ENCODE measurements at regions not wholly inside any gene's neighbourhood (a gene's known extent, or its start where the extent isn't known, plus 50 kb on each side); places are given as distances from the start of the nearest gene placed in this dataset.
"Not testable (repeated sequence)": the region's sequence is repeated elsewhere in the genome, so short reads cannot be mapped to it uniquely, and the experiment has no call there.

DNA sequence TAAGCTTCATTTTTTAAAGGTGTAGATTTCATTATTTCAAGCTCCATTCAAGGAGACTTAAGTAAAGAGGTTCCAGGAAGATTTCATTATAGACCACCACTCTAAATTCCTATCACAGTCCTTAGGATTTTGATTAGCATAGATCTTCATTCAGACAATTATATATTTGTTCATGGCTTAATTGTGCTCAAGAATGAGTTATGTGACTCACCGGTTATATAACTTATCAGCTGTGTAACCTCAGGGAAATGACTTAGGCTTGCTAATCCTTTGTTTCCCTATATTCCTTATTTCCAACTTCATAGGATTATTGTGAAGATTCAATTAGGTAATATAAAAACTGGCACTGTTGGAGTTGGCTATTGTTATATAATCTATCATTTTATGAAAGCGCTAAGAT lies 632.8 kb upstream of the SPRY2 start:
- peak; percentile 13 for DNase-seq

DNA sequence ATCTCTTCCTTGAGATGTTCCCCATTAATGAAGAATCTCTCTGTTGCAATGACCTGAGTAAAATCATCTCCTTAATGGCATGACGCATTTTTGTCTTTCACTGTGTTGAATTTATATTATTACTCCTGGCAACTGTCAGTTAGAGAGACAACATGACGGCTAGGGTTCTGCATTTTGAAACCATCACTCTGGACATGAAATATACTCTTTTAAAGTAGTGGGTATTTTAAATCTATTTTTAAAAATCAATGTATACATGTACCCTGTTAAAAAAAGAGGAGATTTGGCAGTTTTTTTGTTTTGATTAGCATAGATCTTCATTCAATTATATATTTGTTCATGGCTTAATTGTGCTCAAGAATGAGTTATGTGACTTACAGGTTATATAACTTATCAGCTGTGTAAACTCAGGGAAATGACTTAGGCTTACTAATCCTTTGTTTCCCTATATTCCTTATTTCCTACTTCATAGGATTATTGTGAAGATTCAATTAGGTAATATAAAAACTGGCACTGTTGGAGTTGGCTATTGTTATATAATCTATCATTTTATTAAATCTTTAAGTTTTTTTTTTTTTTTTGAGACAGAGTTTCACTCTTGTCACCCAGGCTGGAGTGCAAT lies 632.0 kb upstream of the SPRY2 start:
- no peak for DNase-seq

DNA sequence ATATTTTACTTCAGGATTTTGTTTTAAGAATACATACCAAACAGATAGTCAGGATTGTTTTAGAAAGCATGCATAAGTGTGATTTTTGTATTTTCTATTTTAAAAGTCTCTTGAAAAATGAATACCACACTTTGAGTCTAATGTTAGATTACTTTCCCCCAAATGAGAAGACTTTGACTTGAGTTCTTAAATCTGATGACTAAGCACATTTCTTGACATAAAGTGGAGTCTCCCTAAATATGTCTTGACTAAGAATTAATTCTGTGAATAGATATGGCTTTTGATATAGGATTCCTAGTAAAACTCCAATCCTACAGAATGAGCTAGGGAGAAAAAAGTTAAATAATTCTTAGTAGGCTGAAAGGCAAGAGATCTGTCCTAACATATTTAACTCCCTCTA lies 624.2 kb upstream of the SPRY2 start:
- DNase-seq, result no peak

DNA sequence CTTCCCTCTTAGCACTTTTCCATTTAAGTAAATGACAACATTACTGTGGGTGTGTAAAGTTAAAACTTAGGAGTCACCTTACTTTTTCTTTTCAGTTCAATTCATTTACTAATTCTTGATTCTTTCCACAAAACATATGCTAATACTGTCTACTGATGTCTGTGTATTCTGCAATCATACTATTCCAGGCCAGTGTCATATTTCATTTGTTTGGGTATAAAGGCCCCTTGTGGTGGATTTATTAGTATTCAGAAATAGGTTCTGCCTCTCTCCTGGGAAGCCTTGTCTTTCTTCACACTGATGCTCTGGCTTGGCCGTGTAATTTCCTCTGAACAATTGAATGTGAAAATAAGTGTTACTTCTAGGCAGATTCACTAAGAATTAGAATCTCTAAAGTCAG lies 621.9 kb upstream of the SPRY2 start:
- DNase-seq, result peak; percentile 49

DNA sequence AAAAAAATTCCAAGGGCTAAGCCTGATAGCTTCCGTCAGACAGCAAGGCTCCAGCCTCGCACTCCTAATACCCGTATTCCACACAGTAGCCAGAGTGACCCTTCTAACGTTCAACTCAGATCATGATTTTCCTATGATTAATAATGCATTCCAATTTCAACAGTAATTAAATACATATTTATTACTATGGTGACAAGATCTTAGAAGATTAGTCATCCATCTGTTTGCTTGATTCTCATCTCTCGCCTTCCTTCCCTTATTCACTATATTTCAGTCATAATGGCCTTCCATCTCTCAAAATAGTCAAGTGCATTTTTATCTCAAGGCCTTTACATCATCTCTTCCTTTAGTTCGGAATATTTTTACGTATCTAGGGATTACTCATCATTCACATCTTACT lies 621.2 kb upstream of the SPRY2 start:
- peak; percentile 71 for DNase-seq

DNA sequence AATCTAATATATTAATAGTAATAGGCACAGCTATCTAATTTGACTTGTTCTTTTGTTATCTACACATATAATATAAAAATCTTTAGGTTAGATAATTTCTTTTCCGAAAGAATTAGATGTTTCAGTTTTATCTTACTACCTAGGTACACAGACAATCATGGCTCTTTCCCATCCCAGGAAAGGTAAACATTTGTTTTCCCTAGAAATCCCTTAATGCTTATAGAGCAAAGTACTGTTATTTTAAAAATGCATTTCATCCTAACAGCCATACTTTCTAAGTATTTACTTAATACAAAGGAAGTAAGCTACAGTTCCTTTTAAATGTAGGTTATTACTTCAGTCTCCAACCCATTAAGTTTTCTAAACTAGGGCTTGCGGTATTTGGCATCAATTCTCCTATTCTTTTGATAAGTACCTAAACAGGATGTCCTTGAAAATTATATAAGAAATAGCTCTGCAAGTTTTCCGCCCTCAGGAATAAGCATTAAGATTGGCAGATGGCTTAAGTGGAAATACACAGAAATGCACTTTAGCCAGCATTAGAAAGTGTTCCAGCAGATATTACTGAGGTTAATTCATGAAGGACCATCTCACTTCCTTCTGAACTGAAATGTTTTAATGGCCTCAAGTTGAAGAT lies 616.2 kb upstream of the SPRY2 start:
- DNase-seq, result no peak

DNA sequence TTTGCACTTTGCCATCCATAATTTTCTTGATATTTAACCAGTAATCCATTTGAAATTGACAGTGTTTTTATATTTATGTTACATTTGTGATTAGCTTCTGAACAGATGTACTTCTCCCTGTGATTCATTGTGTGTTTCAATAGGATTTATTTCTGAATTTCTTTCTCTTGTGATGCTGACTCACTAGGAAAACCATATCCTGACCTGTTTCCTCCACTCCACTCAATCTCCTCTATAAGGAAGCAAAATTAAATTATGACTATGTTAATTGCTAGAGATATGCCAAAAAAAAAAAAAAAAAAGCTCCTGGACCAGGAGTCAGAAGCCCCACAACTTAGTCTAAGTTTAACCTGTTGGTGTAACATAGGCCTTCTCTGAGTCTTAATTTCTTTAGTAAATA lies 614.6 kb upstream of the SPRY2 start:
- peak; percentile 85 for DNase-seq

DNA sequence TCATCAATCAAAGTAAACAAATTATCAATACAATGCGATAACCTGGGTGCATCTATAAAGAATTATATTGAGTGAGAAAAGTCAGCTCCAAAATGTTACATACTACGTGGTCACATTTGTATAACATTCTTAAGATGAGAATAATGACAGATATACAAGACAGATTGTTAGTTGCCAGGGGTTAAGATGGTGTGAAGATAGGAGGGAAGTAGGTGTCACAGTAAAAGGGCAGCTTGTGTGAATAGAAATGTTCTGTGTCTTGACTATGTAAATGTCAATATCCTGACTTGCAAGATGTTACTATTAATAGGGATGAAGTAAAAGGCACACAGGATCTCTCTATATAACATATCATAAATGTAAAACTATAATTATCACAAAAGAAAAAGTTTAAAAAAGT lies 611.2 kb upstream of the SPRY2 start:
- DNase-seq, result no peak

DNA sequence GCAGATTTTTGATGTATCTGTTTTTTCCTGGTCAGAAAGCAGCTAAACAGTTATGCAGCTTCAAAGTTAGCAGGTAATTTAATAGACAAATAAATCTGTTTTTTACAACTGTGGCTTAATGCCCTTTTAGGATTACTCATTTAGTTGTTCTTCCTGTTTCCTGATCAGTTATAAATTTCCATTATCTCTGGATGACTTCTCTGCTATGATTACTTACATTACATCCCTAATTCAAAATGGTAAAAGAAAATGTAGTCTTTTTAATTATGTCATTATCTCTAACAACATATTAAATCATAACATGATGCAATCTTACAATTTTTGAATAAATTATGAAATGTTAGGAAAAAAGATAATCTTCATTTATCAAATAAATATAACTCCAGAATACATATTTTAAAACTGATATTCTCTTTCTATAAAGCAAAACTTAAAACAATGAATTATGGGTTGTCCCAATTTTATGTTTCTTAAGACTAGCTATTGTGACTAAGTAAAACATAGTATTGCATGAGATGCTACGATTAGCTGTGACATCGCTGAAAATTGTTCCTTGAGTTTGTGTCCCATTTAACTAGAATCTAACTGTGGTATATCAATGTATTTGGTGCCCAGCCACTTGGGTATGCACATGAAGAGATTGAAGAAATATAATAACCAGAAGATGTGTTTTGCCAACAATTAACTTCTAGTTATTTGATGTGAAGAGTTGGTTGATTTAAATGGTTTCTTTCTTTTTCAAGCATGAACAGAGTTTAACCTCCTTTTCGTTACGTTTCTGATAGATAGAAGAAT lies 605.3 kb upstream of the SPRY2 start:
- peak; percentile 19 for DNase-seq

DNA sequence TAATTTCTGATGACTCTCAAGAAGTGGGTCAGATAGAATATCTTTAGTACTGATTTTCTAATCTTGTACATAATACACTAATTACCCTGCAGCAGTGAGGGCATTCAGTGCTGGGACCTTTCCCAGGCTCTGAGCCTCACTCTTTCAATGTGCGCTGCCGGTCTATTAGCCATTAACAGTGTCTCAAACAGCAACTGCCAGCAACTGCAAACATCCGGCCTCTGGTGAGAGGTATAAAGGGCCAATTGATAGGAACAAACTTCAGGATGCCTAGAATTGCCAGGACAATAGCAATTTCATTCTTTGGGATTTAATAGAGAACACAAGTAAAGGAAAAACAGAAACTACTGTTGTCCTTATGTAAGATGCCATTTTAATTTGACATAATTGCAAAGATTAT lies 604.4 kb upstream of the SPRY2 start:
- DNase-seq, result peak; percentile 16

DNA sequence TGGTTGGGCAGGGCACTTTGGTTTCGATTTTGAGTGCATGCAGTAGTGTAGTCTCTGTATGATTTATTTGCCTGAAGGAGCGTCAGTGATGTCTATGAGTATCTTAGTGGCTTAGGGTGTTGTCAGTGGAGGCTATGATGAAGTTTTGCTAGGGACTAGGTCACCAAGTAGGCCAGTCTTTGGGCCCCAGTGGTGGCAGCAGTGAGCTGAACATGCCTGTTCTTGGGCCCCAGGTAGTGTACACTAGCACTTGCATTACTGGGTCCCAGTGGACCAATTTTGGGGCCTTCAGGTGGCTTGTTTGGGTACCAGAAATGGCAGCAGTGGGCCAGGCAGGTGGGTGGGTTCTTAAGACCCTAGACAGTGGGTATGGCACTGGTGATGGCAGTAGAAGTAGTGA lies 598.7 kb upstream of the SPRY2 start:
- no peak for DNase-seq

DNA sequence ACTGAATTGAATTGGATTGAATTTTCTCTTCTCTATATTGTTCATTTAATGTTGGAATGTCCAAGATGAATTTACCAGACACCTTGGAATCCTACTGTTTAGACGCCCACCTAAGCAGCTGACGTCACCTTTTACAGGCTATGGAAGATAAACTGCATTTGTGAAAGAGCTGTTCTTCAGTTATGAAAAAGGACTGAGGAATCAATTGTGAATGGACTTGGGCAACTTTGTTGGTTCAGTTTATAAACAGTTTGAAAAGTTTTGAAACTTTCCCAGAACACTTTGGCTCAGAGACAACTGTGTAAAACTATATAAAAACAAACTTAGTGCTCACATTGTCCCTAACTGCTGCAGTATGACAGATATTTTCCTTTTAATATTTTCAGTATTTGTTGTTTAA lies 590.8 kb upstream of the SPRY2 start:
- no peak for DNase-seq

DNA sequence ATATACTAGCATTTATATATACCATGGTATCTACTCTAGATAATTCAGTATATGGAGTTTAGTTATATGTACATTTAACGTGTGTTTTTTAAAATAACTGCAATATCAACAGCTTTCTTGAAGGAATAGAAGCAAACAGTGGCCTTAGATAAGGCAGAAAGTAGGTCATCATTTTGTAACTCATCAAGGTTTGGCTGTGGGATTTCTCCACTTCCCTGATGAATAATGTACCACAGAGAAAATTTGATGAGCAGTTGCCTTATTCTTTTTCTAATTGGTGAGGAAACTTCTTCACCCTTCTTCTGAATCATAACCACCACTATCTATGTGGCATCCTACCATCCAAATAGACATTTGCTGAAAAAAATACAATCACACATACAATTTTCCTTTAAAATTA lies 590.2 kb upstream of the SPRY2 start:
- no peak for DNase-seq

DNA sequence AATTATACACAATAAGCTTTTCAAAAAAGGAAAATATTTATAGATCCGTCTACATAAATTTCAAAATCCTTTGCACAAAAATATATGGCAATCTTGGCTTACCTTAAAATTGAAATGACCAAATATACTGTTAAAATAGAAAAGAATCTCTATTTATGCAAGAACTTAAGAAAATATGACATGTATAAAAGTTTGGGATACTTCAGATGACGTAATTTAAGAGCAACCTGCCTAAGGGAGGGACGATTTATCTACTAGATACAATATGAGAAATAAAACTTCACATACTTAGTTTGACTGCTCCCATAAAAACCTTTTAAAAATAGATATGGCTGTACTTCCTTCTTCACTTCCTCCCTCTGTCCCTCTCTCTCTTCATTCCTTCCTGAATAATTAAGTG lies 587.3 kb upstream of the SPRY2 start:
- DNase-seq, result no peak

DNA sequence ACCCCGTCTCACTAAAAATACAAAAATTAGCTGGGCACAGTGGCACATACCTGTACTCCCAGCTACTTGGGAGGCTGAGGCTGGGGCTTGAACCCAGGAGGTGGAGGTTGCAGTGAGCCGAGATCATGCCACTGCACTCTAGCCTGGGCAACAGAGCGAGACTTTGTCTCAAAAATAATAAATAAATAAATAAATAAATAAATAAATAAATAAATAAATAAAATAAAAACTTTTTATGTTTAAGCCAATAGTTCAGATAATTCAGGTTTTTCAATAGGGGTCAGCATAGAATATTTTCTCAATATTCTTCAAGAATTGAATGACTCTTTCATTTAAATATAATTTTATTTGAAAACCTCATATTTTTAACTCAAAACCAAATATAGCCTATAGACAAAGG lies 585.1 kb upstream of the SPRY2 start:
- not testable (repeated sequence) for DNase-seq

DNA sequence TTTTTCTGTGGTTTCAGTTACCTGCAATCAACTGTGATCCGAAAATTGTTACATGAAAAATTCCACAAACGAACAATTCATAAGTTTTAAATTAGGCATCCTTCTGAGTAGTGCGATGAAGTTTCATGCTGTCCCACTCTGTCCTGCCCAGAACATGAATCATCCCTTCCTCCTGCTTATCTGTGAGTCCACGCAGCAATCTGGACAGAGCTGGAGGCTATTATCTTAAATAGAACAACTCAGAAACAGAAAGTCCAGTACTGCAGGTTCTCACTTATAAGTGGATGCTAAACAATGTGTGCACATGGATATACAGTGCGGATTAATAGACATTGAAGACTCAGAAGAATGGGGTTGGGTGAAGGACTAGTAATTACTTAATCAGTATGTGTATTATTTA lies 583.7 kb upstream of the SPRY2 start:
- peak; percentile 6 for DNase-seq

DNA sequence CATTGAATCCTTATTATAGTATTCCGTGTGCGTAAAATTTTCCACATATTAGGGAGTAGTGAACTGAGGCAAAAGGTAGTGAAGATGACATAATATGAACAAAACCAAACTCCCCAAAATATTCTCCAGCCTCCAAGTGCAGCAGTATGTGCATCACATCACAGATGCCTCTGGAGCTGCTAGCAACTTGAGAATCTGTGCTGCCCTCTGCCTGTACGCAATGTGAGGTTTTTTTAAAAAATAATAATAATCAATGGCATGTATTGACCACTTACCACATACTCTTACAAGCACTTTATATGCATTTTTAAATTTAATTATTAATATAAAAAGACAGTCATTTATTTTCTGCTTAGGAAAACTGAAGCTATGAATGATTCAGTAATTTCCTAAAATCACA lies 583.0 kb upstream of the SPRY2 start:
- DNase-seq, result peak; percentile 22

DNA sequence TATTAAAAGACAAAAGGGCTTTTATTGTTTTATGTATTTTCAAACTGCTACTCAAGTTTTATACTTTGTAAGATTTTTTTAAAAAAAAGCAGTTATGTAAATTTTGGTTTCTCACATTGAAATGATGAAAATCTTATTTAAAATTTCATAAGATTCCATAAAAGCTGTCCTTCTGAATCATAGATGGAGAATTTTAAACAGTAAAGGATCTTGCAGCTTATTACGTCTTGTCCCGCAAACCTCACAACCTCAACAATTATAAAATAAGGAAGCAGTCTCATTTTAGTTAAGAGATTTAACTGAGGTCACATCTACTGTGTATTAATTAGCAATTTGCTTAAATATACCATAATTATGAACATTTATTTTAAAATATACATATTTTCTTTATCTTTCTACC lies 581.0 kb upstream of the SPRY2 start:
- DNase-seq, result peak; percentile 51

DNA sequence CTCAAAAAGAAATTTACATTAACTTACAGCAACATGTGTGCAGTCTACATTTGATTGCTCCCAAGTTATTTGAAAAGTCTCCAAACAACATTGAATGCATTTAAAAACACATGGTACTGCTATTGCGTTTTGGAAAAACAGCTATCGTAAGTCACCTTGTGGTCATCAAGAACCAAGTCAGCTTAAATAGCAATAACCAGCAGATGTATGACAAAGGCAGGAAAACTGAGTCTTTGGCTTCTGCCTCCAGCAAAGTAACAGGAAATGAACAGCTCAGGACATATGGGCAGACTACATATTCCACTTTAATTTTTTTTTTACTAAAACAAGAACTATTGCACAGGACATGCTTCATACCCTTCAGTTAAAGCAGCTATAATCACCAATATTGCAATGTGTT lies 580.6 kb upstream of the SPRY2 start:
- DNase-seq, result peak; percentile 77

DNA sequence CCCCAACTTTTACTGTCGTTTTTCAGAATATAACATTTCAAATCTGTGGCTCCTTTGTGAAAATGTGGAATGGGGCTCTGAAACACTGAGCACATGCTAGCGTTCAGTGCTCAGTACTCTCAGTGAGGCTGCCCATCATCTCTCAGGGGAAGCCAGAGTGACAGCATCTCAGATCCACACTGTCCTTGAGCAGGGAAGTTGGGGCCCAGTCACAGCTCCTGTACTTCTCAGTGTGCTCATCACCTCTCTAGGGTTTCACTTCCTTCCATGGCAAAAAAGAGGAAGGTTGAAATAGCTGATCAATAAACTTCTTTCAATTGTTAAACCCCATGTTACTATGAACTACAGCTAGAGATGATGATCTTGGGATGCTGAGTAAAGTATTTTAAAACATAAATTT lies 565.9 kb upstream of the SPRY2 start:
- no peak for DNase-seq

DNA sequence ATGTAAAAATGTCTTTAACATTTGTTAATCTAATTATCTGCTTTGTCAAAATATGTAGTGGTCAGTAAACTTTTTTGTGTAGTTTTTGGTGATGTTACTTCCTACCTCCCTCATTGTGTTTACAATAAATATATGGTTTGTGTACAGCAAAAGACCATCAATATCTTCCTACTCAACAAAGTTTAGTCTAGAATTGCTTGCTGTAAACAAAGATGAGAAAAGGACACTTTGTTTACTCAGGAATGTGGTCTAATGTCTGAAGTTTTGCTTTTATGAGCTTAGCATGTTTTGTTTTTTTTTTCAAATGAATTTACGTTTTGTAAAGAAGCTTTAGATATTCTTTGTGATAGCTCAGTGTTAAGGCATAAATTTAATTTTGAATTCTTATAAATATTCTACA lies 563.5 kb upstream of the SPRY2 start:
- no peak for DNase-seq

DNA sequence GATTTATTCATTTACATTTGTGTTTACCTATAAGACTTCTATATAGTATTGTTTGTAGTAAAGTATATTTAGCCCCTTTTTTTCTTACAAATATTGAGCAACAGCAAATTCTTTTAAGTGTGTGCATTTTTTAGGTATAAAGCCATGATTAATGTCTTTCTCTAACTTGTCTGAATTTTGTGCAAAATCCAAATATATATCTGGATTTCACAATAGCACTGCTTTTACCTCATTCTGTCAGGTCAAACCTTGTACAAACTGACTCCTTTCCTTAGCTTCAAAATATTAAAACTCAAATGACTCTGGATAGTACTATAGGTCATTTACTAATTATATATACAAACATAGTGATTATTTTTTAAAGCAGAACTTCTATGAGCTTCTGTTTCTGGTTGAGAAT lies 563.0 kb upstream of the SPRY2 start:
- DNase-seq, result peak; percentile 18

DNA sequence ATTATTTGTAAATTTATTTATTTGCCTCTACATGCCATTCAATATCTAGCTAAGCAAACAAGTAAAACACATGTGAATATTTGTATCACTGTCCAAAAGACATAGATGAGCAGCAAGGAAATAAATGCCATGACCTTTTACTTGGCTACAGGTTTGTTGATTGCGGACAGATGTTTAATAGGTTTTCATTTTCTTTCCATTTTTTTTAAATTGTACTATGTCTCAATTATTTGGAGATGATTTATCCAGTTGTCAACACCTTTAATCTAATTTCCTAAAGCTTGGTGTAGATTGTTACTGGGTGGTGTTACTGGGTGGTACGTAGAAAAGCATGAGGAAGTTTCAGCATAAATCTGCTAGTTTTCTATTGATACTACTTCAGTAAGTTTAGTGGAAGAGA lies 560.6 kb upstream of the SPRY2 start:
- DNase-seq, result no peak

DNA sequence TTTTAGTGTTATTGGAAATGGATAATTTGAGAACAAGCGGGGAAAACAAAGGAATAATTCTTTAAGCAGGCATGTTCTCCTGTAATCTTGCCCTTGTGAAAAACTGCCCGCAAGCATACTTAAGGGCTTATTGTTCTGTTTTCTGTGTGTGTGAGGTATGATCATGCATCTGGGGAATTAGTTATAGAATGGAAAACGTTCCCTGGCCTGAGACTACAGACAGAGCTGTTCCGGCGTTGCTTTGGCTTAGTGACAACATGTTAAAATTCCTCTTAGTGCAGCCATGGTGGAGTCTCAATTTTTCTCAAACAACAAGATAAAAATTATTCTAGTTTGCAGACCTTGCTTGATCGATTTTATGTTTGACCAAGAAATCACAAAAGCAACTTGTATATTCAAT lies 560.2 kb upstream of the SPRY2 start:
- no peak for DNase-seq

DNA sequence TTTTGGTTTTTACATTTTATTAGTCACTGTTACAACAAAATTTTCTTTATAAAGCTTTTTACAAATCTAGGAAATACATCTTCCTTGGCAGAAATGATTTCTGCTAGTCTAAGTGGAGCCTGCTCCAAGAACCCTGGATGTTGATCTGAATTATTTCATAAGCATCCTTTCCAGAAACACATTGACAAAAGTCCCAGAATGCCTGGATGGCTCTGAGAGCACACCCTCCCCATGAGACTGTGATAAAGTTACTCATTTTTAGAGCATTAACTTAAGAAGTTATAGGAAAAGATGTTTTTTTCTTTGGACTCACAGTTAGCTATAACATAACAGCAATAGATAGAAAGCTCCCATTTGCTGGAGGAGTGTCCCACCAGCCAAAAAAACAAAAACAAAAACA lies 559.6 kb upstream of the SPRY2 start:
- no peak for DNase-seq

Measured in HCEC 1CT (cell line).